Hepatocyte (in vitro differentiated cells): ENCODE measurements at regions not wholly inside any gene's neighbourhood (a gene's known extent, or its start where the extent isn't known, plus 50 kb on each side); places are given as distances from the start of the nearest gene placed in this dataset.

Experiments
- DNase-seq: peaks from one replicate; pipeline ENCODE4 v3.0.0-alpha.2; 2016; ENCODE audit warnings: low spot score
- H2AFZ ChIP-seq: fragments of 200-600 bp; sonication (generic); 2 replicates; pipeline ENCODE4 v1.6.0; 2016; ENCODE audit warnings: antibody characterized with exemption, mild to moderate bottlenecking
- H3K27ac ChIP-seq: fragments of 200-600 bp; sonication (generic); 2 replicates; pipeline ENCODE4 v1.5.1; 2016; ENCODE audit warnings: mild to moderate bottlenecking
- H3K27me3 ChIP-seq: fragments of 200-600 bp; sonication (generic); 2 replicates; pipeline ENCODE4 v1.6.1; 2016
- H3K36me3 ChIP-seq: fragments of 200-600 bp; sonication (generic); replicated peaks from 2 replicates; pipeline ENCODE4 v1.5.1; 2016; ENCODE audit warnings: low read depth; ENCODE audit not compliant: insufficient read depth
- H3K4me1 ChIP-seq: fragments of 200-600 bp; sonication (generic); 2 replicates; pipeline ENCODE4 v1.5.1; 2016; ENCODE audit warnings: mild to moderate bottlenecking, moderate library complexity; ENCODE audit not compliant: insufficient read depth
- H3K4me2 ChIP-seq: fragments of 200-600 bp; sonication (generic); 2 replicates; pipeline ENCODE4 v1.6.0; 2016
- H3K4me3 ChIP-seq: fragments of 200-600 bp; sonication (generic); 2 replicates; pipeline ENCODE4 v1.5.1; 2016; ENCODE audit warnings: mild to moderate bottlenecking
- H3K79me2 ChIP-seq: fragments of 200-600 bp; sonication (generic); 2 replicates; pipeline ENCODE4 v1.6.0; 2017; ENCODE audit warnings: mild to moderate bottlenecking
- H3K9me2 ChIP-seq: fragments of 200-600 bp; sonication (generic); replicated peaks from 2 replicates; pipeline ENCODE4 v1.6.0; 2017; ENCODE audit warnings: mild to moderate bottlenecking; ENCODE audit not compliant: insufficient read depth
- H3K9me3 ChIP-seq: fragments of 200-600 bp; sonication (generic); 2 replicates; pipeline ENCODE4 v1.5.1; 2016; ENCODE audit warnings: low read depth, mild to moderate bottlenecking
- H4K20me1 ChIP-seq: fragments of 200-600 bp; sonication (generic); 2 replicates; pipeline ENCODE4 v1.6.0; 2016; ENCODE audit warnings: mild to moderate bottlenecking; ENCODE audit not compliant: insufficient read depth, poor library complexity, severe bottlenecking
- EZH2 ChIP-seq: fragments of 200-600 bp; sonication (generic); IDR thresholded peaks from 2 replicates; pipeline ENCODE4 v1.6.1; 2016; ENCODE audit warnings: antibody characterized with exemption, mild to moderate bottlenecking, borderline replicate concordance
- EZH2phosphoT487 ChIP-seq: fragments of 200-600 bp; sonication (generic); IDR thresholded peaks from one replicate; pipeline ENCODE4 v1.6.1; 2018; ENCODE audit warnings: antibody characterized with exemption, mild to moderate bottlenecking, low read depth, moderate library complexity; ENCODE audit not compliant: unreplicated experiment, severe bottlenecking
- WGBS: methylation state at CpG from one replicate; pipeline ENCODE4 v1.1.6; 2016; ENCODE audit warnings: low lambda C conversion rate; ENCODE audit errors: missing lambda C conversion rate; 5-methylcytosine and 5-hydroxymethylcytosine counted together
- TF ChIP-seq, protein P1 (sequence below): fragments of 200-600 bp; sonication (generic); IDR thresholded peaks from 2 replicates; pipeline ENCODE4 v1.5.1; 2016; ENCODE audit warnings: antibody characterized with exemption, mild to moderate bottlenecking; ENCODE audit not compliant: poor library complexity

DNA sequence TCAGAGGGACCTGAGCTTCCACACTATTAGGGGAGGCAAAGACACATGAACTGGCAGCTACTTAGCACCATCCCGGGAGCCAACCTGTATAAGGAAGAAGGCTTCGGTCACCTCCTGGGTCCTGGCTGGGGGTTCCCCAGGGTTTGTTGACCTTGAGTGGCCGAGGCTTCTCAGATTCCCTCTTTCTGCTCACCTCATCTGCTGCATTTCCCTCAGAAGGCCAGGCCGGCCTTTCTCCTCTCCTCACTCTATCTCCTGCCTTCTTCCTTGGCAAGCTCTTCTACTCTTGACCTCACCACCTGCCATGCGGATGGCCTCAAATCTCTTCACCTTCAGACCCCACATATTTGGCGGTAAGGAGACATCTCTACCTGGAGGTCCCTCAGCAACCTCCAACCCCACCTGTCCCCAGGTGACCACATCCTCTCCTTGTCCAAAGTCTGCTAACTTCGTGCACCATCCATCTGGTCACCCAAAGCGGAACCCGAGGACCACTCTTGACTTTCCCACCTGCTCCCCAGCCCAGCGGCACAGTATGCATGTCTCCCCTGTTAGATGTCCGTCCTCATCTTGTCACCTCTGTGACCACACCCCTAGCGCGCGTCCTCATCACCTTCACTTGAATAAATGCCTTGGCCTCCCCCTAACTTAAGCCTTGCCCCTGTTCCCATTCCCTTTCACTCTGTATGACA, 133.8 kb upstream of the UNC5B start:
- no peaks in the 10 kb centered on the region for H3K9me2 ChIP-seq

DNA sequence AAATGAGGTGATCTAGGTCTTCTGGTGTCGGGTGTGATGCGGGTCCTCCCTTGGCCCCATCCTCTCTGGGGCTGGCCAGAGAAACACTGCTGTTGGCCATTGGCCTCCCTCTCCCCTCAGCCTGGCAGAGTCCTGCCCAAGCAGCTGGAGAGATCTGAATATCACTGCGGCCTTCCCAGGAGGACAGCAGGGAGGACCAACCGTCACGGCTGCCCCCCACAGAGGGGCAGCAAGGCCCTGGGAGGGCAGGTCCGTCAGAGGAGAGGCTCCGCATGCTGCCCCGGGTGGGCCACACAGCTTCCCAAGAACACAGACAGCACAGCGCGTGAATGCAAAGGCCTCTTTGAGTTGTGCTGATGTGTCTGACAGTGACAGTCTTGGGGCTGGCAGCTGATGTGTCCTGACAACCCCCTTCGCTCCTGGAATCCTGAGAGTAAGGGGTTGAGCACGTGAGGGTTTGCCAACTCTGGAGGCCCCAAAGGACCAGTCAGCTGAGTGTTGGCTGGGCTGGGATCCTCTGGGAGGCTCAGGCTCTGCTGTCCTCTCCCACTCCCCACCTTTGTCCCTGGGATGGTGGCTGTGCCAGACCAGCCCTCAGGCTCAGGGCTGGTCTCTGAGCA, 132.5 kb upstream of the UNC5B start:
- Histone ChIP-seq H3K9me2 (no peaks in the 10 kb centered on the region), H3K27ac (no peak overlapping the region), H3K79me2 (no peaks in the 10 kb centered on the region), H2AFZ (no peak overlapping the region), H3K4me1 (no peaks in the 10 kb centered on the region), H3K36me3 (no peaks in the 10 kb centered on the region), H3K4me2 (no peak overlapping the region), H3K4me3 (no peak overlapping the region), H3K27me3 (no peaks in the 10 kb centered on the region), H3K9me3 (no peaks in the 10 kb centered on the region), H4K20me1 (no peaks in the 10 kb centered on the region)
- TF ChIP-seq EZH2phosphoT487 (no peak), EZH2 (no peak)
- TF ChIP-seq, protein P1, sequence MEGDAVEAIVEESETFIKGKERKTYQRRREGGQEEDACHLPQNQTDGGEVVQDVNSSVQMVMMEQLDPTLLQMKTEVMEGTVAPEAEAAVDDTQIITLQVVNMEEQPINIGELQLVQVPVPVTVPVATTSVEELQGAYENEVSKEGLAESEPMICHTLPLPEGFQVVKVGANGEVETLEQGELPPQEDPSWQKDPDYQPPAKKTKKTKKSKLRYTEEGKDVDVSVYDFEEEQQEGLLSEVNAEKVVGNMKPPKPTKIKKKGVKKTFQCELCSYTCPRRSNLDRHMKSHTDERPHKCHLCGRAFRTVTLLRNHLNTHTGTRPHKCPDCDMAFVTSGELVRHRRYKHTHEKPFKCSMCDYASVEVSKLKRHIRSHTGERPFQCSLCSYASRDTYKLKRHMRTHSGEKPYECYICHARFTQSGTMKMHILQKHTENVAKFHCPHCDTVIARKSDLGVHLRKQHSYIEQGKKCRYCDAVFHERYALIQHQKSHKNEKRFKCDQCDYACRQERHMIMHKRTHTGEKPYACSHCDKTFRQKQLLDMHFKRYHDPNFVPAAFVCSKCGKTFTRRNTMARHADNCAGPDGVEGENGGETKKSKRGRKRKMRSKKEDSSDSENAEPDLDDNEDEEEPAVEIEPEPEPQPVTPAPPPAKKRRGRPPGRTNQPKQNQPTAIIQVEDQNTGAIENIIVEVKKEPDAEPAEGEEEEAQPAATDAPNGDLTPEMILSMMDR, result no peak
- 91% methylated on average over 12 of the region's 12 CpGs for WGBS
- no peak for DNase-seq

More for the DNA sequence above, 133.8 kb upstream of the UNC5B start:
- 95% methylated on average over 14 of the region's 14 CpGs for WGBS
- no peaks in the 10 kb centered on the region for H3K4me1 ChIP-seq
- H2AFZ ChIP-seq, result no peak overlapping the region
- H3K79me2 ChIP-seq, result no peaks in the 10 kb centered on the region
- no peak overlapping the region for H3K4me2 ChIP-seq
- H3K27ac ChIP-seq, result no peak overlapping the region
- no peak overlapping the region for H3K4me3 ChIP-seq
- no peak for TF ChIP-seq EZH2
- TF ChIP-seq, protein P1, result no peak
- no peak for TF ChIP-seq EZH2phosphoT487
- peaks cover 3% of the 10 kb centered on the region for H3K27me3 ChIP-seq
- DNase-seq, result no peak
- H3K9me3 ChIP-seq, result no peaks in the 10 kb centered on the region
- H3K36me3 ChIP-seq, result no peaks in the 10 kb centered on the region
- no peaks in the 10 kb centered on the region for H4K20me1 ChIP-seq

DNA sequence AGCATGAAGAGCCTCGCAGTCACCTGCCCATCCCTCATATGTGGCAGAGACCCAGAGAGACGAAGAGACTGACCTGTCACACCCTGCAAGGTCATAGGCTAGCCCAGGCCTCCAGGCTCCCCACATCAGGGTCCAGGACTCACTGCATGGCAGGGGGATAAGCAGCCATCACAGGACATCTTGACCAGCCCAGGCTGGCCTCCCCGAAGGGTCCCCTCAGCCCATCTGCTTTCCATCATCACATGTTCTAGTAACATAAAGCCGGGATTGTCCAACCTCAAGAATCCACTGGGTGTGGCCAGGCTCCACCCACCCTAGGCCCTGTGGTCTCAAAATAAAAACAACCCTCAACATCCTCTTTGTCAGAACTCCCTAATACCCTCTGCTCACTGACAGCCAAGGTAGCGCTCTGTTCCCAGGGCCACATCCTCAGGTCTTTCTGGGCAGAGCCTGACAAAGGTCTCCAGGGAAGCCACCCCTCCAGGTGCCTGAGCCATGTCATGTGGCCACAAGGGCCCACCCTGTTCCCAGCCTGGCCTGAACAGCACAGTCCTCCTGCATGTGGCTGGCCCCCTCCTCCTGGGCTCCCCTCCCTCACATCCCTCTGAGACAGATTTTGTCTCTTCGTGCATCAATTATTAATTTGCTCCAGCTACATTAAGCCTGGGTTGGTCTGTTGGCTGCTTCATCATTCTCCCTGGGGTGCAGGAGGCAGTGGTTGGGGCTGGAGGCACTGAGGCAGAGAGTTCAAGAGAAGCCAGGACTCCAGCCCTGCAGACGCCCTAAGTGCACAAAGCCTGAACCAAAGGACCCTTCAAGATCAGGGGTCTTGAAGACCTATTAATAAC, 131.8 kb upstream of the UNC5B start:
- Histone ChIP-seq H4K20me1 (no peaks in the 10 kb centered on the region), H3K79me2 (no peaks in the 10 kb centered on the region), H3K27ac (no peak overlapping the region), H2AFZ (no peak overlapping the region), H3K4me1 (no peaks in the 10 kb centered on the region), H3K9me2 (no peaks in the 10 kb centered on the region), H3K27me3 (no peaks in the 10 kb centered on the region), H3K4me3 (no peak overlapping the region), H3K36me3 (no peaks in the 10 kb centered on the region), H3K4me2 (no peak overlapping the region), H3K9me3 (no peaks in the 10 kb centered on the region)
- no peak for DNase-seq
- no peak for TF ChIP-seq EZH2
- TF ChIP-seq, protein P1, result no peak
- no peak for TF ChIP-seq EZH2phosphoT487
- WGBS, result 80% methylated on average over 7 of the region's 7 CpGs
